K562 (cell line): ENCODE measurements at regions not wholly inside any gene's neighbourhood (a gene's known extent, or its start where the extent isn't known, plus 50 kb on each side); places are given as distances from the start of the nearest gene placed in this dataset.

Experiments used
- ATAC-seq: fragments of 200-7000 bp; cut with Tn5 transposase; 3 replicates; pipeline ENCODE4 v1.9.1; 2020; ENCODE audit warnings: moderate library complexity
- BruUV-seq: library from RNA; stranded (reverse); fragments of 400-500 nt; replicated peaks from 2 replicates; lab custom pipeline; 2021; lab: Mats Ljungman, UMichigan
- CTCF ChIA-PET: fragments of 300-600 bp; formaldehyde crosslinking; extraction: SDS; loops from one replicate; lab custom pipeline; 2021; ENCODE audit warnings: low intra/inter-chr PET ratio; lab: Yijun Ruan, JAX
- POLR2A ChIA-PET: fragments of 300-600, 350-650 bp; sonication (Branson Sonifier 250); formaldehyde crosslinking; extraction: SDS; loops from one replicate; lab custom pipeline; 2021; ENCODE audit warnings: antibody characterized with exemption, inconsistent platforms; lab: Yijun Ruan, JAX
- DNase-seq, 4 experiments: peaks; one replicate each; pipeline versions ENCODE4 v3.0.0 to v3.0.0-alpha.2; 2011 to 2018; ENCODE audit warnings: low spot score in 3 of 4, mixed read lengths in 3 of 4; ENCODE audit errors: extremely low read depth in 1 of 4
- FAIRE-seq: peaks from 2 replicates; lab custom pipeline; 2011; peaks lifted over from hg19 to GRCh38; lab: Jason Lieb, UNC
- H2AFZ ChIP-seq: 2 replicates; pipeline ENCODE4 v1.6.0; 2011; ENCODE audit warnings: low read depth, low read length, control low read depth, inconsistent platforms
- H3K27ac ChIP-seq: fragments of 200-600 bp; 3 replicates; pipeline ENCODE4 v1.8.0; 2011; ENCODE audit warnings: low read depth, mild to moderate bottlenecking, control low read depth, inconsistent platforms, low read length, moderate library complexity, mixed read lengths; ENCODE audit errors: extremely low read depth
- H3K27me3 ChIP-seq, 2 experiments: fragments of 300-600 bp in 1 of 2; 2 replicates in 1 of 2; 3 replicates in 1 of 2; pipeline versions ENCODE4 v1.6.0 to v1.8.0; 2011; ENCODE audit warnings: inconsistent platforms in 2 of 2, low read length in 2 of 2, mild to moderate bottlenecking in 1 of 2, mixed read lengths in 1 of 2, moderate library complexity in 1 of 2; ENCODE audit not compliant: control insufficient read depth in 2 of 2, insufficient read depth in 2 of 2
- H3K36me3 ChIP-seq: fragments of 300-600 bp; 3 replicates; pipeline ENCODE4 v1.8.0; 2011; ENCODE audit warnings: mild to moderate bottlenecking, low read length, inconsistent platforms; ENCODE audit not compliant: control insufficient read depth, insufficient read depth
- H3K4me1 ChIP-seq, 2 experiments: fragments of 200-600 bp in 1 of 2; replicated peaks in 1 of 2; 2 replicates in 1 of 2; 3 replicates in 1 of 2; pipeline versions ENCODE4 v1.5.1 to v1.8.0; 2011; ENCODE audit warnings: inconsistent platforms in 2 of 2, low read length in 2 of 2, mild to moderate bottlenecking in 1 of 2, mixed read lengths in 1 of 2, moderate library complexity in 1 of 2; ENCODE audit not compliant: control insufficient read depth in 2 of 2, insufficient read depth in 2 of 2
- H3K4me2 ChIP-seq: 2 replicates; pipeline ENCODE4 v1.6.1; 2011; ENCODE audit warnings: low read length, control low read depth, inconsistent platforms, mixed read lengths; ENCODE audit not compliant: insufficient read depth
- H3K4me3 ChIP-seq: fragments of 200-600 bp; sonication (generic), shearing (Covaris generic); 2 replicates; pipeline ENCODE4 v1.5.1; 2016; ENCODE audit warnings: control low read depth, inconsistent platforms
- H3K79me2 ChIP-seq: fragments of 200-600 bp; 3 replicates; pipeline ENCODE4 v1.8.0; 2011; ENCODE audit warnings: low read length, inconsistent platforms; ENCODE audit not compliant: control insufficient read depth, insufficient read depth
- H3K9ac ChIP-seq, 2 experiments: 2 replicates each; pipeline versions ENCODE4 v1.6.0 to v1.6.1; 2011; ENCODE audit warnings: low read depth in 2 of 2, low read length in 2 of 2, control low read depth in 1 of 2, inconsistent platforms in 1 of 2, mild to moderate bottlenecking in 1 of 2, mixed read lengths in 1 of 2; ENCODE audit not compliant: insufficient read depth in 1 of 2
- H3K9me1 ChIP-seq: one replicate; pipeline ENCODE4 v1.6.0; 2011; ENCODE audit warnings: inconsistent platforms, mild to moderate bottlenecking, low read length, moderate library complexity; ENCODE audit not compliant: control insufficient read depth, insufficient read depth
- H3K9me3 ChIP-seq: replicated peaks from 2 replicates; pipeline ENCODE4 v1.5.1; 2011; ENCODE audit warnings: low read depth, low read length, inconsistent platforms; ENCODE audit not compliant: control insufficient read depth, insufficient read depth
- H4K20me1 ChIP-seq: replicated peaks from 2 replicates; pipeline ENCODE4 v1.6.1; 2011; ENCODE audit warnings: low read length, inconsistent platforms, mixed read lengths; ENCODE audit not compliant: control insufficient read depth, insufficient read depth
- ARID1B ChIP-seq: fragments of 450-650 bp; IDR thresholded peaks from 2 replicates; pipeline ENCODE4 v1.6.1; 2016; ENCODE audit warnings: antibody characterized with exemption, mild to moderate bottlenecking, inconsistent platforms
- CBX1 ChIP-seq: sonication (generic); IDR thresholded peaks from 2 replicates; pipeline ENCODE4 v1.6.1; 2016; ENCODE audit warnings: antibody characterized with exemption, low read depth, mild to moderate bottlenecking
- CCNT2 ChIP-seq: IDR thresholded peaks from 2 replicates; pipeline ENCODE4 v1.6.1; 2011; ENCODE audit warnings: borderline replicate concordance, low read depth, mild to moderate bottlenecking, moderate library complexity, mixed read lengths, low read length; ENCODE audit not compliant: insufficient read length; ENCODE audit errors: extremely low read depth
- CXXC5 ChIP-seq: fragments of 250-450 bp; sonication (Bioruptor Pico); IDR thresholded peaks from 2 replicates; pipeline ENCODE4 v1.8.0; 2022; ENCODE audit warnings: inconsistent platforms, mild to moderate bottlenecking, moderate library complexity
- E2F3 ChIP-seq: fragments of 250-450 bp; sonication (Bioruptor Pico); IDR thresholded peaks from 2 replicates; pipeline ENCODE4 v1.4.0; 2020; ENCODE audit warnings: mild to moderate bottlenecking
- FOXM1 ChIP-seq, 2 experiments: fragments of 450-650 bp in 1 of 2; sonication (generic) in 1 of 2; formaldehyde crosslinking in 1 of 2; IDR thresholded peaks; 2 replicates each; pipeline versions ENCODE4 v1.6.1 to v1.9.0; 2017 to 2022; ENCODE audit warnings: low read depth in 2 of 2, mild to moderate bottlenecking in 2 of 2, missing genetic modification reagents in 1 of 2, moderate library complexity in 1 of 2
- MAFK ChIP-seq: IDR thresholded peaks from 2 replicates; pipeline ENCODE4 v1.6.1; 2011; ENCODE audit warnings: low read length, improper control_type of control experiment
- NR1H2 ChIP-seq: sonication (generic); formaldehyde crosslinking; IDR thresholded peaks from 2 replicates; pipeline ENCODE4 v1.4.0; 2020; ENCODE audit warnings: mild to moderate bottlenecking, missing genetic modification reagents
- PHB2 ChIP-seq: fragments of 450-650 bp; IDR thresholded peaks from 2 replicates; pipeline ENCODE4 v1.6.1; 2017; ENCODE audit warnings: low read depth
- SAP30 ChIP-seq: fragments of 200-600 bp; sonication (generic); IDR thresholded peaks from 2 replicates; pipeline ENCODE4 v1.6.1; 2012; ENCODE audit warnings: borderline replicate concordance, low read depth, mild to moderate bottlenecking, moderate library complexity, low read length, control low read depth, inconsistent platforms; ENCODE audit not compliant: insufficient read depth, poor library complexity, severe bottlenecking
- TEAD4 ChIP-seq, 2 experiments: sonication (generic) in 1 of 2; formaldehyde crosslinking in 1 of 2; IDR thresholded peaks; 2 replicates each; pipeline versions ENCODE4 v1.6.1 to v1.8.0; 2012 to 2022; ENCODE audit warnings: borderline replicate concordance in 1 of 2, inconsistent platforms in 1 of 2, low read length in 1 of 2, mild to moderate bottlenecking in 1 of 2, missing genetic modification reagents in 1 of 2
- ZNF24 ChIP-seq: fragments of 450-650 bp; IDR thresholded peaks from 2 replicates; pipeline ENCODE4 v1.6.1; 2016
- ZNF589 ChIP-seq: fragments of 200-800 bp; sonication (Bioruptor generic); IDR thresholded peaks from 2 replicates; pipeline ENCODE4 v1.6.1; 2016; ENCODE audit warnings: low read depth, missing genetic modification characterization, missing compliant biosample characterization
- ZNF780A ChIP-seq: fragments of 250-450 bp; sonication (Bioruptor Pico); IDR thresholded peaks from 2 replicates; pipeline ENCODE4 v1.5.0; 2021; ENCODE audit warnings: mild to moderate bottlenecking
- WGBS: fragments of 100-300 bp; shearing (Covaris generic); methylation state at CpG from one replicate; pipeline ENCODE4 v1.1.6; 2016; ENCODE audit warnings: low coverage, mixed read lengths; ENCODE audit not compliant: insufficient coverage; ENCODE audit errors: missing lambda C conversion rate; 5-methylcytosine and 5-hydroxymethylcytosine counted together
- in situ Hi-C: fragments of 300-500 bp; cut with MboI; formaldehyde crosslinking; loops from 4 replicates; pipeline ENCODE4 v1.15.0; 2018; ENCODE audit warnings: inconsistent platforms, mixed read lengths
- intact Hi-C: fragments of 100-400 bp; cut with micrococcal nuclease; formaldehyde crosslinking; loops from 2 replicates; pipeline ENCODE4 v1.14.2; 2022
- TF ChIP-seq, protein P1 (sequence below), 2 experiments: IDR thresholded peaks; 2 replicates each; pipeline ENCODE4 v1.6.1; 2012; ENCODE audit warnings: improper control_type of control experiment in 2 of 2, low read depth in 2 of 2, low read length in 2 of 2, borderline replicate concordance in 1 of 2

GRCh38 chr5:29214839-29215238 lies 1978.6 kb upstream of the CDH6 start:
- no peaks in the 10 kb centered on the region for H3K36me3 ChIP-seq
- H3K4me1 ChIP-seq = no peaks in the 10 kb centered on the region
- in situ Hi-C loops = no loop called here
- H2AFZ ChIP-seq = no peak overlapping the region
- TF ChIP-seq PHB2 = no peak
- no peak for TF ChIP-seq CBX1
- TF ChIP-seq E2F3 (CRISPR knock-in tag) = no peak
- TF ChIP-seq SAP30 = no peak
- TF ChIP-seq ZNF24 = no peak
- no peak for TF ChIP-seq NR1H2
- no peak for TF ChIP-seq ZNF780A (CRISPR knock-in tag)
- no peak for TF ChIP-seq FOXM1 (IDR thresholded peaks at IDR 0.05; ENCODE audit: low read depth)
- TF ChIP-seq FOXM1 (CRISPR knock-in tag; IDR thresholded peaks at IDR 0.05; ENCODE audit: low read depth) = no peak
- TF ChIP-seq ZNF589 (CRISPR knock-in tag) = no peak
- TF ChIP-seq CCNT2 = no peak
- no peak for TF ChIP-seq TEAD4 (IDR thresholded peaks at IDR 0.05; ENCODE audit: low read length)
- TF ChIP-seq TEAD4 (CRISPR knock-in tag; IDR thresholded peaks at IDR 0.05; ENCODE audit: borderline replicate concordance) = no peak
- no peak for TF ChIP-seq CXXC5 (CRISPR knock-in tag)
- TF ChIP-seq, protein P1, sequence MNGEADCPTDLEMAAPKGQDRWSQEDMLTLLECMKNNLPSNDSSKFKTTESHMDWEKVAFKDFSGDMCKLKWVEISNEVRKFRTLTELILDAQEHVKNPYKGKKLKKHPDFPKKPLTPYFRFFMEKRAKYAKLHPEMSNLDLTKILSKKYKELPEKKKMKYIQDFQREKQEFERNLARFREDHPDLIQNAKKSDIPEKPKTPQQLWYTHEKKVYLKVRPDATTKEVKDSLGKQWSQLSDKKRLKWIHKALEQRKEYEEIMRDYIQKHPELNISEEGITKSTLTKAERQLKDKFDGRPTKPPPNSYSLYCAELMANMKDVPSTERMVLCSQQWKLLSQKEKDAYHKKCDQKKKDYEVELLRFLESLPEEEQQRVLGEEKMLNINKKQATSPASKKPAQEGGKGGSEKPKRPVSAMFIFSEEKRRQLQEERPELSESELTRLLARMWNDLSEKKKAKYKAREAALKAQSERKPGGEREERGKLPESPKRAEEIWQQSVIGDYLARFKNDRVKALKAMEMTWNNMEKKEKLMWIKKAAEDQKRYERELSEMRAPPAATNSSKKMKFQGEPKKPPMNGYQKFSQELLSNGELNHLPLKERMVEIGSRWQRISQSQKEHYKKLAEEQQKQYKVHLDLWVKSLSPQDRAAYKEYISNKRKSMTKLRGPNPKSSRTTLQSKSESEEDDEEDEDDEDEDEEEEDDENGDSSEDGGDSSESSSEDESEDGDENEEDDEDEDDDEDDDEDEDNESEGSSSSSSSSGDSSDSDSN (IDR thresholded peaks at IDR 0.05; ENCODE audit: borderline replicate concordance in 1 of 2, low read depth in 2 of 2, low read length in 2 of 2) = no peak
- TF ChIP-seq MAFK = no peak
- no peak for TF ChIP-seq ARID1B
- TF ChIP-seq, all 486 proteins: peak for 0
- FAIRE-seq = no peak
- DNase-seq = no peak
- no TSS peak for BruUV-seq
- H3K4me3 ChIP-seq = no peak overlapping the region
- POLR2A ChIA-PET = no interaction called here
- no peak overlapping the region for H3K4me2 ChIP-seq
- intact Hi-C loops = no loop called here
- H3K27ac ChIP-seq = no peak overlapping the region
- no peaks in the 10 kb centered on the region for H4K20me1 ChIP-seq
- no peaks in the 10 kb centered on the region for H3K27me3 ChIP-seq
- H3K9ac ChIP-seq = no peak overlapping the region
- no peak for ATAC-seq
- CTCF ChIA-PET = no interaction called here
- whole genome bisulfite sequencing = 4% methylated on average over 1 of the region's 1 CpG
- no peaks in the 10 kb centered on the region for H3K9me3 ChIP-seq
- H3K9me1 ChIP-seq = no peaks in the 10 kb centered on the region
- H3K79me2 ChIP-seq = no peaks in the 10 kb centered on the region
